HG03108 (cell line): ENCODE measurements at regions not wholly inside any gene's neighbourhood (a gene's known extent, or its start where the extent isn't known, plus 50 kb on each side); places are given as distances from the start of the nearest gene placed in this dataset.
"Not testable (repeated sequence)": the region's sequence is repeated elsewhere in the genome, so short reads cannot be mapped to it uniquely, and the experiment has no call there.

Experiments used
- ATAC-seq: cut with Tn5 transposase; IDR thresholded peaks from one replicate; pipeline ENCODE4 v1.9.1; 2021; ENCODE audit warnings: moderate library complexity; ENCODE audit not compliant: unreplicated experiment

GRCh38 chrX:104513162-104513561 is 52.8 kb upstream of the IL1RAPL2 start:
- no peak for ATAC-seq

- no peak for ATAC-seq
Measured at GRCh38 chrX:104510801-104511200, 55.2 kb upstream of the IL1RAPL2 start.

GRCh38 chrX:104502460-104502859 is 63.5 kb upstream of the IL1RAPL2 start:
- ATAC-seq, result no peak

GRCh38 chrX:104488811-104489210 is 77.2 kb upstream of the IL1RAPL2 start:
- no peak for ATAC-seq

GRCh38 chrX:104486691-104487090 is 79.3 kb upstream of the IL1RAPL2 start:
- no peak for ATAC-seq

GRCh38 chrX:104482757-104483156 is 83.2 kb upstream of the IL1RAPL2 start:
- ATAC-seq, result no peak

- no peak for ATAC-seq
Measured at GRCh38 chrX:104469771-104470170, 96.2 kb upstream of the IL1RAPL2 start.

GRCh38 chrX:104459796-104460195 is 106.2 kb upstream of the IL1RAPL2 start:
- no peak for ATAC-seq

GRCh38 chrX:104457130-104457529 is 108.9 kb upstream of the IL1RAPL2 start:
- not testable (repeated sequence) for ATAC-seq

- no peak for ATAC-seq
Measured at GRCh38 chrX:104450316-104450715, 115.7 kb upstream of the IL1RAPL2 start.

- no peak for ATAC-seq
Measured at GRCh38 chrX:104445591-104445990, 120.4 kb upstream of the IL1RAPL2 start.

GRCh38 chrX:104435249-104435648 is 130.8 kb upstream of the IL1RAPL2 start:
- ATAC-seq, result no peak

- ATAC-seq, result no peak
Measured at GRCh38 chrX:104432321-104432720, 133.7 kb upstream of the IL1RAPL2 start.

- no peak for ATAC-seq
Measured at GRCh38 chrX:104430742-104431119, 135.3 kb upstream of the IL1RAPL2 start.

- ATAC-seq, result no peak
Measured at GRCh38 chrX:104430072-104430741, 135.8 kb upstream of the IL1RAPL2 start.

- no peak for ATAC-seq
Measured at GRCh38 chrX:104428231-104428630, 137.8 kb upstream of the IL1RAPL2 start.

GRCh38 chrX:104427693-104428092 is 138.3 kb upstream of the IL1RAPL2 start:
- ATAC-seq, result no peak

- no peak for ATAC-seq
Measured at GRCh38 chrX:104427073-104427472, 138.9 kb upstream of the IL1RAPL2 start.

GRCh38 chrX:104420907-104421306 is 145.1 kb upstream of the IL1RAPL2 start:
- no peak for ATAC-seq

- no peak for ATAC-seq
Measured at GRCh38 chrX:104419926-104420325, 146.1 kb upstream of the IL1RAPL2 start.

GRCh38 chrX:104419211-104419610 is 146.8 kb upstream of the IL1RAPL2 start:
- ATAC-seq, result no peak

GRCh38 chrX:104411800-104412199 is 154.2 kb upstream of the IL1RAPL2 start:
- no peak for ATAC-seq

GRCh38 chrX:104400387-104400786 is 145.7 kb upstream of the ESX1 start:
- no peak for ATAC-seq
